ENCODE measurements at regions not wholly inside any gene's neighbourhood (a gene's known extent, or its start where the extent isn't known, plus 50 kb on each side); places are given as distances from the start of the nearest gene placed in this dataset.

- TF ChIP-seq EZH2phosphoT487 (IDR thresholded peaks at IDR 0.05; ENCODE audit: unreplicated experiment) (no peak), ZNF114 (CRISPR knock-in tag; IDR thresholded peaks at IDR 0.05) (no peak), CREB1 (CRISPR knock-in tag; IDR thresholded peaks at IDR 0.05; ENCODE audit: low read depth) (no peak), REST (IDR thresholded peaks at IDR 0.05; ENCODE audit: unreplicated experiment) (no peak), POLR2AphosphoS5 (IDR thresholded peaks at IDR 0.05; ENCODE audit: low read depth) (no peak), EZH2 (IDR thresholded peaks at IDR 0.05; ENCODE audit: low read depth, unreplicated experiment) (no peak), CTCF (conservative IDR thresholded peaks at IDR 0.05; ENCODE audit: low read depth in 2 of 2) (no peak), ETS1 (IDR thresholded peaks at IDR 0.05) (no peak)
These were observed 553.6 kb downstream of the TNS3 start (continued) for GRCh38 chr7:47028284-47028683.

GRCh38 chr7:47027695-47028240, 554.1 kb downstream of the TNS3 start:
- DNase-seq (ENCODE audit: low spot score) (no peak), ATAC-seq (no peak)
- no peak overlapping the region for H3K4me3 Mint-ChIP-seq
- no peaks in the 10 kb centered on the region for H3K27me3 Mint-ChIP-seq (ENCODE audit: insufficient read depth, low read depth, poor library complexity)
- Histone ChIP-seq H4K20me1 (replicated peaks; ENCODE audit: insufficient read depth) (no peaks in the 10 kb centered on the region), H3K9me2 (ENCODE audit: insufficient read depth) (0 out of 2 replicates have a peak, but pooled peaks cover 14% of the 10 kb centered on the region), H3F3A (replicated peaks; ENCODE audit: low read depth) (no peaks in the 10 kb centered on the region), H3K36me3 (ENCODE audit: insufficient read depth) (no peaks in the 10 kb centered on the region), H3K27ac (ENCODE audit: low read depth) (no peak overlapping the region), H3K4me1 (ENCODE audit: insufficient read depth) (no peaks in the 10 kb centered on the region), H2AFZ (no peak overlapping the region), H3K79me2 (replicated peaks; ENCODE audit: insufficient read depth) (no peaks in the 10 kb centered on the region), H3K4me3 (no peak overlapping the region), H3K27me3 (ENCODE audit: insufficient read depth) (no peaks in the 10 kb centered on the region), H3K4me2 (no peak overlapping the region)
- no peaks in the 10 kb centered on the region for H3K4me1 Mint-ChIP-seq
- no peak overlapping the region for H3K27ac Mint-ChIP-seq
- H3K36me3 Mint-ChIP-seq (ENCODE audit: low read depth) = no peaks in the 10 kb centered on the region
- H3K9me3 Mint-ChIP-seq = no peaks in the 10 kb centered on the region
- TF ChIP-seq JUNB (IDR thresholded peaks at IDR 0.05; ENCODE audit: unreplicated experiment) = no peak
- TF ChIP-seq NANOG (IDR thresholded peaks at IDR 0.05; ENCODE audit: borderline replicate concordance) = no peak
- no peak for TF ChIP-seq EZH2phosphoT487 (IDR thresholded peaks at IDR 0.05; ENCODE audit: unreplicated experiment)
- TF ChIP-seq POLR2AphosphoS5 (IDR thresholded peaks at IDR 0.05; ENCODE audit: low read depth) = no peak
- TF ChIP-seq ETS1 (IDR thresholded peaks at IDR 0.05) = no peak
- no peak for TF ChIP-seq ZNF462 (CRISPR knock-in tag; IDR thresholded peaks at IDR 0.05)
